ENCODE measurements at regions not wholly inside any gene's neighbourhood (a gene's known extent, or its start where the extent isn't known, plus 50 kb on each side); places are given as distances from the start of the nearest gene placed in this dataset.
A peak's percentile ranks its signal among the peaks of the same experiment; 100 is the strongest.

DNA sequence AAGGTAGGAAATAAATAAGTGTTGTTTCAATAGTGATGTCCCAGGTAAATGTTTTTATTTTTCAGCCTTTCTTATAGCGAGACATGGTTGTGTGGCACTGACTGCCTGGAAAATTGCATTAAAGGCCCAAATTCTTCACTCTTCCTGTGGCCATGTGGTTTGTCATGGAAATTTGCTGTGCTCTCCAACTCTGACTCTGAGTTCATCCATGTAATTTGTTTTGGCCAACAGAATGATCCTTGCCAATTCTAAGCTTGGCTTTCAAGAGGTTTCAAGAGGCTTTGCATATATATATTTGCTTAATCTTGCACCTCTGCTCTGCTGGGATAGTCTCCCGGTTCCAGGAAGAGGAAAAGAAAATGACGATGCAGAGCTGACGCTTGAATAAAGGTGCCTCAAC is 107.5 kb upstream of the ARHGEF26 start:
- no peak overlapping the region for H3K4me3 ChIP-seq (ENCODE audit: low read depth, low read length)
- TF ChIP-seq, protein P1, sequence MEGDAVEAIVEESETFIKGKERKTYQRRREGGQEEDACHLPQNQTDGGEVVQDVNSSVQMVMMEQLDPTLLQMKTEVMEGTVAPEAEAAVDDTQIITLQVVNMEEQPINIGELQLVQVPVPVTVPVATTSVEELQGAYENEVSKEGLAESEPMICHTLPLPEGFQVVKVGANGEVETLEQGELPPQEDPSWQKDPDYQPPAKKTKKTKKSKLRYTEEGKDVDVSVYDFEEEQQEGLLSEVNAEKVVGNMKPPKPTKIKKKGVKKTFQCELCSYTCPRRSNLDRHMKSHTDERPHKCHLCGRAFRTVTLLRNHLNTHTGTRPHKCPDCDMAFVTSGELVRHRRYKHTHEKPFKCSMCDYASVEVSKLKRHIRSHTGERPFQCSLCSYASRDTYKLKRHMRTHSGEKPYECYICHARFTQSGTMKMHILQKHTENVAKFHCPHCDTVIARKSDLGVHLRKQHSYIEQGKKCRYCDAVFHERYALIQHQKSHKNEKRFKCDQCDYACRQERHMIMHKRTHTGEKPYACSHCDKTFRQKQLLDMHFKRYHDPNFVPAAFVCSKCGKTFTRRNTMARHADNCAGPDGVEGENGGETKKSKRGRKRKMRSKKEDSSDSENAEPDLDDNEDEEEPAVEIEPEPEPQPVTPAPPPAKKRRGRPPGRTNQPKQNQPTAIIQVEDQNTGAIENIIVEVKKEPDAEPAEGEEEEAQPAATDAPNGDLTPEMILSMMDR (IDR thresholded peaks at IDR 0.05; ENCODE audit: insufficient read depth, low read depth, low read length): no peak
- DNase-seq (ENCODE audit: low read depth): no peak

DNA sequence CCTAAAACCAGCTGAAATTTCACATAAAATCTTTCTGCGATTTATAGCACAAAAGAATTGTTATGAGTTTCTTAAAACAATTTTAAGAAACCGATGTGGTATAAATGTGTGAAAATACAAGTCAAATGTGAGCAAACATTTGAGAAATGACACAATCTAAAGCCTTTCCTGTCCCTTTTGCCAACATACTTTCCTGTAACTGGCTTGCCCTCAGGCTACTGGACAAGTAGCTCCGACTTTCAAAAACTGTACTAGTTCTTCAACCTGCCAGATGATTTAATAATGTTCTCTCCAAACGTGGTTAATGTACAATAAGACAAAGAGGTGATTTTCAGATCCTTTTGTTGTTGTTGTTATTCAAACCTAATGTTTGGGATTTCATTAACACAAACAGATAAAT is 105.9 kb upstream of the ARHGEF26 start:
- no peak for DNase-seq (ENCODE audit: low read depth)
- TF ChIP-seq, protein P1 (IDR thresholded peaks at IDR 0.05; ENCODE audit: insufficient read depth, low read depth, low read length): no peak
- H3K4me3 ChIP-seq (ENCODE audit: low read depth, low read length): no peak overlapping the region

DNA sequence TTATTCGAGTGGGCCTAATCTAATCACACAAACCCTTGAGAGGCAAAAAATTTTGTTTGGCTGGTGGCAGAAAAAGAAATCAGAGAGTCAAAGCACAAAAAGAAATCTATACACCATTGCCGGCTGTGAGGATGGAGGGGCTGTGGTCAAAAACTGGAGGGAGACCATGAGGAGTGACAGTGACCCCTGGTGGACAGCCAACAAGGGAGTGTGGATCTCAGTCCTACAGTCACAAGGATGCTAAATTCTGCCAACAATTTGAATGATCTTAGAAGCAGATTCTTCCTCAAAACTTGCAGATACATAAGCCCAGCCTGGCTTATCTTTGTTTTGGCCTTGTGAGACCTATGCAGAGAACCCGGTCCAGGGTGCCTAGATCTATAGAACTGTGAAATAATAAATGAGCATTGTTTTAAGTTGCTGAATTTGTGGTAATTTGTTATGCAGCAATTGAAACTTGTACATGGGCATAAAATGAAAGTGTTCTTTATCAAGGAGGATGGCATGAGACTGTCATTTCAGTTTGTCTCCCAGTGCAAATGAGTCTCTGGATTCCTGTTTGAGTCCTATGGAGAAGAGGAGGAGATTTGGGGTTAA is 103.0 kb upstream of the ARHGEF26 start:
- DNase-seq (ENCODE audit: low read depth): peak; percentile 15
- no peak overlapping the region for H3K4me3 ChIP-seq (ENCODE audit: low read depth, low read length)
- TF ChIP-seq, protein P1 (IDR thresholded peaks at IDR 0.05; ENCODE audit: insufficient read depth, low read depth, low read length): peak; percentile 68

DNA sequence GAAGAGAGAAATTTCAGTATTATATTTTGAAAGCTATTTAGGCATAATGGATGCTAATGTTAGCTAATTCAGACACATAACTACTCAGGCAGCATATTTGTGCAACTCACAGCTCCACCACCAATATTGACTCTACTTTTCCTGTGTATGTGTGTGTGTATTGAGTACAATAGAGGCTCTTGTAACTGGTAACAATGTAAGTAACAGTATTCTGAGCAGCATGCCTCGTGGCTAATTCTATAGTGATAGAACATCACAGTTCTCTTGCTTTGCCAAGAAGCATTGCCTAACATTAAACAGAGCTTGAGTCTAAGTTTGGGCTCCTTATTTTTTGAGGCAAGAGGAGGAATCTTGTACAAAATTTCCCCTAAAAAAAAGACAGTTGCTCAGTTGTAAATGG is 98.6 kb upstream of the ARHGEF26 start:
- TF ChIP-seq, protein P1 (IDR thresholded peaks at IDR 0.05; ENCODE audit: insufficient read depth, low read depth, low read length): no peak
- no peak overlapping the region for H3K4me3 ChIP-seq (ENCODE audit: low read depth, low read length)
- no peak for DNase-seq (ENCODE audit: low read depth)

DNA sequence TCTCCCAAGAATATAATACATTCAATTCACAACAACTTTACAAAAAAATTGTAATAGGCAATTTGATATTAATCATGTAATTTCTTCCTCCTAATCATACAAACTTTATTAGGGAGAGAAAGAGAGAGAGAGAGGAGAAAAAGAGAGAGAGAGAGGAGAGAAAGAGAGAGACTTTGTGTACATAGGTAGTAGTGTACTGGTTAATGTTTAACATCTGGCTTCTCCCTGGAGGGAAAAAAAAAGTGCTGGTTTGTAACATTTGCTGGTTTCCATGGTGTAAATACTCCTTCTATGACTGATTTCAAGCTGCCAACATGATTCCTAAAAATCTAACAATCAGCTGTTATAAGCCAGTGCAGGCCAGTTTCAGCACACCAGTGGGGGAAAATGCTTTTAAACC is 98.0 kb upstream of the ARHGEF26 start:
- TF ChIP-seq, protein P1 (IDR thresholded peaks at IDR 0.05; ENCODE audit: insufficient read depth, low read depth, low read length): no peak
- no peak overlapping the region for H3K4me3 ChIP-seq (ENCODE audit: low read depth, low read length)
- DNase-seq (ENCODE audit: low read depth): no peak

DNA sequence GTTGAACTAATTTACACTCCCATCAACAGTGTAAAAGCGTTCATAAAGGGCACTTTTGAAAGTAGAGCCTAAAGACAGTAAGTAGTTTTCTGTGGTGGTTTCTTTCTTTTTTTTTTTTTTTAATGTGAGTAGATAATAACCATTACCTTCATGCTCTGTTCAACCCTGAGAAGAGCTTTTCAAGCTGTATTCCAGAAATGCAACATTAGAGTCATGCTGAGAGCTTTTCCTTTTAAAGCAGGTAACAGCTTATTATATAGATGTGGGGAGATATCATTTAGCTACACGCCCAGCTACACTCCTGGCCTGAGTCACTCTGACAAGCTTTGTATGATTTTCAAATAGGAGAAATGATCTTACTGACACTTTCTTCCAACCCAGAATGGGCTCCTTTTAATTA is 96.2 kb upstream of the ARHGEF26 start:
- no peak overlapping the region for H3K4me3 ChIP-seq (ENCODE audit: low read depth, low read length)
- TF ChIP-seq, protein P1 (IDR thresholded peaks at IDR 0.05; ENCODE audit: insufficient read depth, low read depth, low read length): no peak
- no peak for DNase-seq (ENCODE audit: low read depth)

DNA sequence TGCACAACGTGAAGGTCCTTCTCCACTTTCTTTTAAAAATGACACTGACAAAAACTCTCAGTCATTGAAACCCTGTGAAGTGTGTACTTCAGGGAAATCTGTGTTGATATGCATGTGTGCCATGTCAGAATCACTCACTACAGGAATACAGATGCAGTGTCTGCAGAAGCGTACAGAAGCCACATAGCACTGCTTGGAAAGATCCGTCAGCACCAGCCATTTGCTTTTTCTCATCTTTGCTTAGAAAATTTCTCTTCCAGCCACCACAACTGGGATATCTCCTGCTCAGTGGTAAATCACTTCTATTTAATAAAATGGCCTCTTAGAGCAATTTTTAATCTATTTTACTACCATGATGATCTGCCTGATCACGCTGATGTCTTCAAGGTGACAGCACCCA is 91.3 kb upstream of the ARHGEF26 start:
- no peak for DNase-seq (ENCODE audit: low read depth)
- TF ChIP-seq, protein P1 (IDR thresholded peaks at IDR 0.05; ENCODE audit: insufficient read depth, low read depth, low read length): no peak
- no peak overlapping the region for H3K4me3 ChIP-seq (ENCODE audit: low read depth, low read length)

Data from fibroblast of villous mesenchyme (primary cell).